ENCODE measurements at regions not wholly inside any gene's neighbourhood (a gene's known extent, or its start where the extent isn't known, plus 50 kb on each side); places are given as distances from the start of the nearest gene placed in this dataset.

- Histone ChIP-seq H3K4me1 (ENCODE audit: insufficient read depth, low read length) (no peaks in the 10 kb centered on the region), H3K27me3 (ENCODE audit: insufficient read depth, low read length) (no peaks in the 10 kb centered on the region), H3K4me3 (ENCODE audit: low read length) (no peak overlapping the region), H3K9me3 (ENCODE audit: low read depth, low read length) (no peaks in the 10 kb centered on the region)
These were observed 271.3 kb upstream of the TPM1 start for GRCh38 chr15:62771234-62771633.

DNA sequence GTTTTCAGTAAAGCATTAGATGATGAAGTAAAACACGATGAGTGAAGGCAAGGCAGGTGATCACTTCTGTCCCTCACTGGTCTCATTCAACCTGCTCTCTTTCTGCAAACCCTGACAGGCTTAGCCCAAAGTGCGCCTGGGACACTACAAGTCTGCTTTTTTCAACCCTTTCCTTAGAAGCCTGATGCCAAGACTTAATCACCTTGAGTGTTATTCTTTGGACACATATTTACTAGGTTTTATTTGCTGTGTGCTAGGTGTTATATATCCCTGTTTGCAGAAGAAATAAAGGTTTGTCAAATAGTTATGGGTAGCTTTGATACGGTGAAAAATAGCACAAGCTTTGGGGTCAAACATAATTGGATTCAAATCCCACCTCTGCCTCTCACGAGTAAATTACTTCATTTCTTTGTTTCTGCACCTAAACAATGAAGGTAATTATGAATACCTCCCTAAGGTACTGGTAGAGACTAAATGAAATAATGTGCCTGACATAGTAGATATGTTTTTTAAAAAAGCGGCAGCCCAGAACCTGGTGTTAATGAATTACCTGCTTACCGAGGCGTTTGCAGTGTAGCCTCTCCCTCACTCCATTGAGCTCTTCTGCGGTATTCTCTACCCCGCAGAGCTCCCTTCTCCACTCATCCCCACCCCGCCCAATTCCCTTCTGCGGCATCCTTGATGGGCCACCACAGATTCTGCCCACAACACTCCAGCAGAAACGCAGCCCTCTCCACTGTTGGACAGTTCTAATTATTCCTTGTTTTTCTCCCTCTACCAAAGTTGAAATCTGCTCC, 269.0 kb upstream of the TPM1 start:
- Histone ChIP-seq H3K4me3 (ENCODE audit: low read length) (no peak overlapping the region), H3K27me3 (ENCODE audit: insufficient read depth, low read length) (no peaks in the 10 kb centered on the region), H3K9me3 (ENCODE audit: low read depth, low read length) (no peaks in the 10 kb centered on the region), H3K4me1 (ENCODE audit: insufficient read depth, low read length) (no peaks in the 10 kb centered on the region)

DNA sequence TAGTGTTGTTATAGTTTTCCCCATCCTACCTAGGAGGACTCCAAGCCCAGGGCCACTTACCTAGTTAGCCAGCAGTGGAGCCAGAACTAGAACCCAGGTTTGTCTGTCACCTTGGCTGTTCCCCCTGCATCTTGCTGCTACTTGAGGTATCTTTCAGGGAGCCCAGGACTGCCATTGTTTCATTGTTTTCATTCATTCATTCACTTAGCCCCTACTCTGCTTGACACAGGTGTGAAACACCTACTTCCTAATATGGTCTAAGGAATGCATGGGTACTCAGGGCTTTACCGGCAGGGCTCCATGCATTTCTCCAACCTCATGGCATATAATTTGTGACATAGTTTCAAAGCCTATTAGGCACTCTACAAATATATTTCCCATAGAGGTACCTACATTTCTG, 266.6 kb upstream of the TPM1 start:
- no peaks in the 10 kb centered on the region for H3K9me3 ChIP-seq (ENCODE audit: low read depth, low read length)
- no peak overlapping the region for H3K4me3 ChIP-seq (ENCODE audit: low read length)
- H3K27me3 ChIP-seq (ENCODE audit: insufficient read depth, low read length), result no peaks in the 10 kb centered on the region
- no peaks in the 10 kb centered on the region for H3K4me1 ChIP-seq (ENCODE audit: insufficient read depth, low read length)

DNA sequence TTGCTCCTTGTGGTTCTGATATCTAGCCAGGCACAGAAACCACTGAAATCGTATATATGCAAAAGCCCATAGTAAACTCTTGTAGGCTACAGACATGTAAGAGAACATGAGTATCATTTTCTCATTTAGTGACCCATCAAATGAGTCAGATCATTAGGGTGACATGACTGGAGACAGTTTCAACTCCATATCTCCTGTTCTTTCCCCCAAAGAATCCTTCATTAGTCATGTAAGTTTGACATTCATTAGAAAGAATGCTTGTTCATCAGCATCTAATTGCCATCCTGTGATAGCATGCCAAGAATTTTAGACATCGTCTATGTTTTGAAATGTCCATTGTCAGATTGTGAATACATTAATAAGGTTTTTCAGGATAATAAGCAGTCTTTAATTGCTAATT, 264.9 kb upstream of the TPM1 start:
- Histone ChIP-seq H3K27me3 (ENCODE audit: insufficient read depth, low read length) (no peaks in the 10 kb centered on the region), H3K4me1 (ENCODE audit: insufficient read depth, low read length) (no peaks in the 10 kb centered on the region), H3K4me3 (ENCODE audit: low read length) (no peak overlapping the region), H3K9me3 (ENCODE audit: low read depth, low read length) (no peaks in the 10 kb centered on the region)

DNA sequence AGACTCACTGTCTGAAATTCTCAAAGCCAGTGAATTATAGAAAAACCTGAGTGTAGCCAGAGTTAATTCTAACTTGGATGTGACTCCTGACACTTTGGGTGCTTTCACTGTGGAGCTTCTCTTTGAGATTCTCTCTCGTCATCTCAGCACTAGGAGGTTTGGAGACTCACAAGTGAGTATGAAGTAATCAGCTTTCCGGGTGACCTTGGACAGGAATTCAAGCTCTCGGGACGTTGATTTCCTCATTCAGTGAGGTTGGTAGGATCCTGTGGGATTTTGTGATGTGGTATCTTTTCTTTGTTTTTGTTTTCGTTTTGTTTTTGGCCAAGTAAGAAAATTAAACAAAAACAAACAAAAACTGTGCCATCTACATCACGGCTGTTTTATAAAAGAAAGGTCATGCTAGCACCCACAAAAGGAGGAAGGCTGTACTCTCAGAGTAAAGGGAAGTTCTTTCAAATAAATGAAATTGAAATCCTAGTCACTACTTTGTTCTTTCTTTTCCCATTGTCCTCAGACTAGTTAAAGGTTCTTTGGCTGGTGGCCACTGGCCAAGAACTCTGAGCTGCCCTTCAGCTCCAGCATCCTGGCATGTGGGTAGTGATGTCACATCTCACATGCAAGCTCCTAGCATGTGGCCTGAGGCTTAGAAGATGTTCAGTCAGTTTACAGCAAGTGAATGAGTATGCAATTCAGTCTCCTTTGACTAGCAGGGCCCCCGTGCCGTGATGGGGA, 263.3 kb upstream of the TPM1 start:
- Histone ChIP-seq H3K4me1 (ENCODE audit: insufficient read depth, low read length) (no peaks in the 10 kb centered on the region), H3K9me3 (ENCODE audit: low read depth, low read length) (no peaks in the 10 kb centered on the region), H3K4me3 (ENCODE audit: low read length) (no peak overlapping the region), H3K27me3 (ENCODE audit: insufficient read depth, low read length) (no peaks in the 10 kb centered on the region)

- no peaks in the 10 kb centered on the region for H3K27me3 ChIP-seq (ENCODE audit: insufficient read depth, low read length)
- no peaks in the 10 kb centered on the region for H3K4me1 ChIP-seq (ENCODE audit: insufficient read depth, low read length)
- no peak overlapping the region for H3K4me3 ChIP-seq (ENCODE audit: low read length)
- no peaks in the 10 kb centered on the region for H3K9me3 ChIP-seq (ENCODE audit: low read depth, low read length)
These were observed 262.6 kb upstream of the TPM1 start for GRCh38 chr15:62779899-62780298.

DNA sequence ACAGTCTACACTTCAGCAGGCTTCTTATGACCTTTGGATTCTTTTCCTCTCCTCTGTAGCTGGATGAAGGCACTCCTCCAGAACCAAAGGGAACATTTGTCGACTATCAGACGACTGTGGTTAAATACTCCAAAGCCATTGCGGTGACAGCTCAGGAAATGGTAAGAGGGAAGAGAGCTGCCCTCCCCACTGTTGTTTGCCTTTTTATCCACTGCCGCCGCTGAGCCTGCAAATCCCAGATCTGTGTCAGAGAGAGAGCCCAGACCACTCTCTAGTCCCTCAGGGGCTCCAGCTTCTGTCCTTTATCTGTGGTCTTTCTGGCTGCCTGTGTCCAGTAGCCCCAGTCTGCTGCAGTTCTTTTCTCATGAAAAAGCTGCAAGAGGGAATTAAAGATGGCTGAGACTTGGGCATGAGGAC, 261.5 kb upstream of the TPM1 start:
- no peak overlapping the region for H3K4me3 ChIP-seq (ENCODE audit: low read length)
- H3K27me3 ChIP-seq (ENCODE audit: insufficient read depth, low read length), result no peaks in the 10 kb centered on the region
- no peaks in the 10 kb centered on the region for H3K9me3 ChIP-seq (ENCODE audit: low read depth, low read length)
- no peaks in the 10 kb centered on the region for H3K4me1 ChIP-seq (ENCODE audit: insufficient read depth, low read length)

DNA sequence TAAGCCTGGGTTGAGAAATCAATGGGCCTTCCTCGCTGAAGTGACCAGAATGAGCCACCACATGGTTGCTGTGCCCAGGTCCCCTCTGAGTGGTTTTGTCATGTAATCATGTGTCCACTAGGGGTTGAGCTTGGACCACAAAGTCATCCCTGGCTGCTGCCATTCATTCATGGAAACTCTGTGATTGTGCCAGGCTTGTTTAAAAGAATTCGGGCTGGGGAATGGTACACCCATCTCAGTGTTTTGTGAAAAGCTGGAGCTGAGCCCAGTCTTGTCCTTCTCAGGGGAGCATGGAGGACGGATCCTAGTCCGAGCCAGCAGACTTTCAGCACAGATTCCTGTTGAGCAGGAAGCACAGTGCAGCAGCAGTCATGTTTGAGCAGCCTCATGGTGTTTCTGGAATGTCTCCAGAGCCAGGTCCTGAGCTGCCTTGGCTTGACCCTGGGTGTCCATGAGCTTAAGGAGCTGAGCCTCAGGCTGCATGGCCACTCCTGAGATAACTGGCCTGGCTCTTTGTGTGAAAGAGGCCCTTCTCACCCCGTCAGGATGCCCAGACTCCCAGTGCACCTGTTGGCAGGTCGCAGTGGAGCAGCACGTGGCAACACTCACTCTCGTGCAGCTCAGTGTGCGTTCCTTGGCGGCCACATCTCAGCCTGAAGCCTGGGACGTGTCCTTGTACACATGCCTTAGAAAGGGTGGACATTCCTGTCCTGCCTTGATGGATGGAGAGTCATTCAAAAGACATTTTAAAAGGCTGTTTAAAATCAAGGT, 260.3 kb upstream of the TPM1 start:
- no peak overlapping the region for H3K4me3 ChIP-seq (ENCODE audit: low read length)
- H3K9me3 ChIP-seq (ENCODE audit: low read depth, low read length), result no peaks in the 10 kb centered on the region
- H3K4me1 ChIP-seq (ENCODE audit: insufficient read depth, low read length), result no peaks in the 10 kb centered on the region
- no peaks in the 10 kb centered on the region for H3K27me3 ChIP-seq (ENCODE audit: insufficient read depth, low read length)

- H3K9me3 ChIP-seq (ENCODE audit: low read depth, low read length), result no peaks in the 10 kb centered on the region
- no peaks in the 10 kb centered on the region for H3K27me3 ChIP-seq (ENCODE audit: insufficient read depth, low read length)
- no peak overlapping the region for H3K4me3 ChIP-seq (ENCODE audit: low read length)
- H3K4me1 ChIP-seq (ENCODE audit: insufficient read depth, low read length), result no peaks in the 10 kb centered on the region
These were observed 259.7 kb upstream of the TPM1 start for GRCh38 chr15:62782896-62783295.

DNA sequence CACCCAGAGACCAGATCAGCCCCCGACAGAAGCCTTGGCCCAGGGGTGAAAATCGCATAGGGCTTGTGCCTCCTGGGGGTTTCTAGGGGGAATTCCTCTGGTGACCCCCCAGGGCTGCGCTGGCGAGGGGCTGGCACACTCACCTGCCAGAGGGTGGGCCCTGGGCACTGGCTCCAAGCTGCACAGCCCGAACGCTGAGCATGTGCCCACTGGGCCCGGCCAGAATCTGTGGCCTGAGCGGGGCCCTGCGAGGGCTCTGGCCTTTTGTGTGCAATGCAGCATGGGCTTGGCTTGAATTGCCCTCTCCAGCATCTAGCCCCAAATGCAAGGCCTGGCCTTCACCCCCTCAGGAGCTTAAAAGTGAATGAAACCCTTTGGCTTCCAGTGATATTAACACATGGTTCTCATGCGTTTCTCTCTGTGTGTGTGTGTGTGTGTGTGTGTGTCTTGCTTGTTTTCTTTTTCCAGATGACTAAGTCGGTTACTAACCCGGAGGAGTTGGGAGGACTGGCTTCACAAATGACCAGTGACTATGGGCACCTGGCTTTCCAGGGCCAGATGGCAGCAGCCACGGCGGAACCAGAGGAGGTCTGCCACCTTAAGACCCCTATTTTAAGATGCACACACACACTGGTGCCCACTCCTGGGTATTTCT, 259.1 kb upstream of the TPM1 start:
- Histone ChIP-seq H3K27me3 (ENCODE audit: insufficient read depth, low read length) (no peaks in the 10 kb centered on the region), H3K9me3 (ENCODE audit: low read depth, low read length) (no peaks in the 10 kb centered on the region), H3K4me1 (ENCODE audit: insufficient read depth, low read length) (no peaks in the 10 kb centered on the region), H3K4me3 (ENCODE audit: low read length) (no peak overlapping the region)

DNA sequence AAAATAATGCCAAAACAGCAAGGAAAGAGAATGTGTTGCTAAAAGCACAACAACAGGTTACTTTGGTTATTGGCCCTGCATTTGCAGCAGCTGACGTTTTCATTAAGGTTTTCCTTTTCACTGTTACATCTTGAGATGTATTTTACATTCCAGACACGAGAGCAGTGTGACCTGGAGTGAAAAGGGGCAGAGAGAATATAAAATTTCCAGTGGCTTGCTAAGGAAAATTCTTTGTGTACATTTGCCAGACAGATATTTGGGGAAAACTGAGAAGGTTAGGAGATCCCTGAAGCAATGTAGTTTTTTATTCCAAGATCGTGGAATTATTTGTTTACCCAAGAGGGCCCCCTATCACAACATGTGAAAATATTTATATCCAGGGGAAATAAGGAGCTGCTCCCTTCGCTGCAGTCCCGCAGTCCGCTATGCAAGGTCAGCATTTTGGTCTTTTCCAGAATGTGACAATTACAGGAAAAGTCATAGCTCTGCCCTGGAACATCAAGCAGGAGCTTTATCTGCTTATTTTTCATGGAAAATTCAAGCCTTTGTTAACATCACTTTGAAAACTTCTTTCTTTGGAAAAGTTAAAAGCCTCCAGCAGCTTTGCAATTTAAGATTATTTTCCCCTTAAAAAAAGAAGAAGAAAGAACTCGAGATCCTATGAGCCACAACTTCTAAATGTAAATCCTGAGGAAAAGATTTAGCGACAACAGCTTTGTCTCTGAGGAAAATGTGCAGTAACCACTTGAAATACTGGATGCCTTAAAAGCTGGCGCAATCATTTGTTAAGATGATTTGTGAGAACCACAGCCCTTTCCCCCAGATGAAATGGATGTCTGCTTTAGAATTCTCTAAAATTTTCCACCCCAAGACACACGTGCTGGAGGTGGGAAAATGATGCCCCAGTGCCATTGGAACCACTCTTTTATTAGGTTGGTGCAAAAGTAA, 256.4 kb upstream of the TPM1 start:
- Histone ChIP-seq H3K9me3 (ENCODE audit: low read depth, low read length) (no peaks in the 10 kb centered on the region), H3K4me1 (ENCODE audit: insufficient read depth, low read length) (no peaks in the 10 kb centered on the region), H3K27me3 (ENCODE audit: insufficient read depth, low read length) (no peaks in the 10 kb centered on the region), H3K4me3 (ENCODE audit: low read length) (no peak overlapping the region)

GRCh38 chr15:62787401-62787800, 255.1 kb upstream of the TPM1 start:
- Histone ChIP-seq H3K4me1 (ENCODE audit: insufficient read depth, low read length) (no peaks in the 10 kb centered on the region), H3K9me3 (ENCODE audit: low read depth, low read length) (no peaks in the 10 kb centered on the region), H3K4me3 (ENCODE audit: low read length) (no peak overlapping the region), H3K27me3 (ENCODE audit: insufficient read depth, low read length) (no peaks in the 10 kb centered on the region)

- no peaks in the 10 kb centered on the region for H3K4me1 ChIP-seq (ENCODE audit: insufficient read depth, low read length)
- no peaks in the 10 kb centered on the region for H3K27me3 ChIP-seq (ENCODE audit: insufficient read depth, low read length)
- no peaks in the 10 kb centered on the region for H3K9me3 ChIP-seq (ENCODE audit: low read depth, low read length)
- H3K4me3 ChIP-seq (ENCODE audit: low read length), result no peak overlapping the region
These were observed 254.3 kb upstream of the TPM1 start for GRCh38 chr15:62788224-62788623.

DNA sequence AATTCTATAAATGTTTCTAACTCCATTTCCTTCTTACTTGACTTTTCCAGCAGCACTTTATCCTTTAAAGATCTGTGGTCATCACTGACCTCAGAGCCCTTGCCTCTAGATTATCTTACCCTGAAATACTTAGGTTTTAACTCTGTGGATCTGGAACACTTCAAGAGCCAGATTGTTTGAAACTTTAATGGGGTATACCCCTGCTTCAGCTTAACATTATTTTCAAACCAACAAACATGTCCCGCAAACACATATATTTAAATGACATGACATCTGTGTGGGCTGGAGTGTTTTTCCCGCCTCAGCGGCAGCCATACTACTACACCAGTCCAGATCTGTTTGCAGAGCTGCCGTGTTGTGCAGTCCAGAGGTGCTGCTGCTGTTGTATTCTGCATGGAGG, 252.0 kb upstream of the TPM1 start:
- no peak overlapping the region for H3K4me3 ChIP-seq (ENCODE audit: low read length)
- H3K4me1 ChIP-seq (ENCODE audit: insufficient read depth, low read length), result no peaks in the 10 kb centered on the region
- H3K9me3 ChIP-seq (ENCODE audit: low read depth, low read length), result no peaks in the 10 kb centered on the region
- H3K27me3 ChIP-seq (ENCODE audit: insufficient read depth, low read length), result no peaks in the 10 kb centered on the region

All from mononuclear cell (primary cell).